Hematopoietic multipotent progenitor cell treated with erythropoietin and hydrocortisone succinate and interleukin-3 and kit ligand, for 17 days (in vitro differentiated cells): ENCODE measurements at regions not wholly inside any gene's neighbourhood (a gene's known extent, or its start where the extent isn't known, plus 50 kb on each side); places are given as distances from the start of the nearest gene placed in this dataset.
"Not testable (repeated sequence)": the region's sequence is repeated elsewhere in the genome, so short reads cannot be mapped to it uniquely, and the experiment has no call there.

Experiments used
- DNase-seq: peaks from one replicate; pipeline ENCODE4 v3.0.0-alpha.2; 2015; ENCODE audit warnings: low spot score

GRCh38 chr5:99901972-99902371 is 633.2 kb upstream of the FAM174A start:
- no peak for DNase-seq

DNA sequence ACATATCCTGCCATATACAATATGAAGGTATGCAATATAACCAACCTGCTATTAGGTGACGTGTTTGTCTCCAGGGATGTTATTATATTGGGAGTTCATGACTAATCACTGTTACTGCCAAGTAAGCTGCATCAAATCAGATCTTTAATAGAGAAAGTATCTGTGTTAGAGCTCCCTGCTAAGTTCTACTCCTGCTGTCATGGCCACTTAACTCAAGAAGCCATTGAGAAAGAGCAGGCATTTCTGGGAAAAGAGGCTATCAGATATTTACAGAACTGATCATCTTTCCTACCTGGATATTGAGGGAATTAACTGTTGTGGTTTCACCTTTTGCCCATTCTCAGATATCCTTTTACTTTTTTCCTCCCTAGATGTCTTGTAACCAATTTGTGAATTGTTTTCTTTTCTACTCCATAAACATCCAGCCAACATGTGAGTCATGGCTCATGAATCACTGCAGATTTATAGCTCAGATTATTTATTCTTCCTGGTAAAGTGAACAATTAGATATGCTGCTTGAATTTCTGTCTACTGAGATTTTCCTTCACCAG is 634.8 kb upstream of the FAM174A start:
- DNase-seq, result no peak

GRCh38 chr5:99879791-99880511 is 655.2 kb upstream of the FAM174A start:
- DNase-seq, result no peak

- no peak for DNase-seq
Observed at GRCh38 chr5:99878830-99879229, 656.3 kb upstream of the FAM174A start.

- DNase-seq, result no peak
Observed at GRCh38 chr5:99866740-99867139, 668.4 kb upstream of the FAM174A start.

DNA sequence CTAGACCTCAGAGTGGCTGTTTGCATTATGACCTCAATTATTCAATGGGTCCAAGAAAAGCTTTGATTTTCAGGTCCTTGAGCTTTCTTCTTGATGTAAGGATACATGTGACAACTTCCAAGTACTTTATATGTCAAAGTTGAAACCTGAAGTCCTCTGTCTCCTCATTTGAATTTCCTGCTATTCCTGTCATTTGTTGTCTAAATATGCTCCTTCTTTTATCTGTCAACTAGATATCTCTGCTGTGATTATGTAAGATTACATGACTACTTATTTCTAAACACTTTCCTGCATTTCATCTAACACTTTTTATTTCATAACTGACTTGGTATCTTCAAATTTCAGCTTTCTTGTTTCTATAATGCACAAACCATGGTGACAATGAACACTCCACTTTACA is 670.0 kb upstream of the FAM174A start:
- no peak for DNase-seq

GRCh38 chr5:99835791-99836190 is 699.4 kb upstream of the FAM174A start:
- no peak for DNase-seq

DNA sequence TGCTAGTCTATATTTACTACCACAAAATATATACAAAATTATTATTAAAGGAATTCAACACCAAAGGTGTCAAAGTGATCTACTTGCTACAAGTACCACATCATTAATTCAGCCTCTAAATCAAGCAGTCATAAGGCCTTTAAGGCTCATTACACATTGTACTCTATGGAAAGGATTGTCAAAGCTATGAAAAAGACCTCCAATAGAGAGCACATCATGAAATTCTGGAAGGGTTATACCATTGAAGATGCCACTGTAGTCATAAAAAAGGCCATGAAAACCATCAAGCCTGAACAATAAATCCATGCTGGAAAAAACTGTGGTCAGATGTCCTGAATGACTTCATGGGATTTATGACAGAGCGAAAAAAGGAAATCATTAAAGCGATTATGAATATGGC is 708.0 kb upstream of the FAM174A start:
- DNase-seq, result no peak

DNA sequence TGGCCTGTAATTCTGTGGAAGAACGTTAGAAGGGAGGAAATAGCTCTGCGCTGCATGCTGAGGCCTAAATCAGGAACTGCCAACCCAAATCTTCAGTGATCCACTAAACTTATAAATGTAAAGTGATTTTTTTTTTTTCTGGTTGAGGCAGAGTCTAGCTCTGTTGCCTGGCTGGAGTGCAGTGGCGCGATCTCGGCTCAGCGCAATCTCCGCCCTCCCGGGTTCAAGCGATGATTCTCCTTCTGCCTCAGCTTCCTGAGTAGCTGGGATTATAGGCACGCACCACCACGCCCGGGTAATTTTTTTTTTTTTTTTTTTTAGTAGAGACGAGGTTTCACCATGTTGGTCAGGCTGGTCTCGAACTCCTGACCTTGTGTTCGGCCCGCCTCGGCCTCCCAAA is 717.4 kb upstream of the FAM174A start:
- DNase-seq, result no peak

DNA sequence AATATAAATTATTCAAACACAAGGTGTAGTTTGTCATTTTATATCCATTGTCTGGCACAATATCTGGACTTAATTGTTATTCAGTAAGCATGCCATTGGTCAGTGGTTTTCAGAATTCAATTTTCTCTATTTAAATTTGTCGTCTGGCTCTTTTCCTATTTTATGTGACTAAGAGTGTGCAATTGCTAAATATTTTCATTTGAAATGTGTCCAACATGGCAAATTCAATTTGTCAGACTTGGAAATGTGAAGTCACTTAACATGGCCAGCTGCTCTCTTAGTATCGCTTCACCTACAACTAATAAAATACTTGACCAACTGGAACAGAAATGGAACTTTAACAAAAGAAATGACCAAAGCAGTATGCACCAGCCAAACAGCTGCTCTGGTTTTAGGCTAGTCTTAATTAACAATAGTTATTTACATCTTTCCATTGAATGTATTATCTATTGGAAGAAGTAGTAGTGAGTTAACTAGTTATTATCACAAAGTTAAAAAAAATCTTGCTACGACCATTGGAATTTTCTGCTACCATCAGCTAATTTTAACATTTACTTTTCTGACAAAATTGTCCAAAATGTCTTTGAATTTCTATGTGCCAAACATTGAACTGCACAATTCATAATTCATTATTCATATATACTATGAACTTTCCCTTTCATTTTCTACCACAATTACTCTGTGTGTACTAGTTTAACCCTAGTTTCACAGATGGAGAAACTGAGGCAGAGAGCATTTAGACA is 720.7 kb upstream of the FAM174A start:
- no peak for DNase-seq

DNA sequence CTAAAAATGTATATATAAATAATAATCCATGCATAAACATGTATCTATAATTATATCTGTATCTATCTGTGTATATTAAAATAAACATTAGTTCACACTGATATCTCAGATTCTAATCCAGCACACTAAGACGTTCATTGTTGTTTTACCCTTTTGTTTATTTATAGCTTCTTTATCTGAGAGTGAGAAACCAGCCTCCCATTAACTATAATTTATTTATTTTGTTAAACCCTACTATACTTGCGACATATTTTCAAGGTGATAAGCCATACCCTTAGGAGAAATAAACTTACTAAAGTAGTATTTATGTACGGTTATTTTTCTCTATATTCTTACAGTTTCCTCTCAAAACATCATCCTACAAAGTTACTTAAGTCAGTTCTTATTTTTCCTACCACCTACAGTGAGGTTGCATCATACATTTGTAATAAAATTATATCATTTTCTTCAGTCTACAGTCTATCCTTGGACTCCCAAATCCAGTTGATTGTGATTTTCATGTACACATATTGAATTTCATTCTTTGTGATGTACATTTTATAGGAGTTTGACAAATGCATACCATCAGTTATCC is 726.4 kb upstream of the FAM174A start:
- DNase-seq, result no peak

- DNase-seq, result no peak
Observed at GRCh38 chr5:99807346-99807745, 727.8 kb upstream of the FAM174A start.

DNA sequence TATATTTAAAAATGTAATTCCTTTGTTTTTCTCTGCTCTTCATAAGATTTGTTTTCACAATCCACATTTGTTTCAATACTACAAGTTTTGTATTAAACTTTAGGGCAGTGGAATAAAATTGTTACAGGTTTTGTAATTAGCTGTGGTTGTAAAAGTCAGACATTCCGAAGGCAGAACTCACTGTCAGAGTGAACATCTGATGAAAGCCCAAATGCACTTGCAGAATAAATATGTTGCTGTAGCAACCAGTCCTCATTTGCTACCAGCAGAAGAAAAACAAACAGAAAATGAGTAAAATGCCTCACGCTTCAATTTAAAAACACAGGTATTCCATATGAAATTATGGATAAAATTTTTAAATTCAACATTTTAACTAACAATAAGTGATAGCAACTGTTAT is 740.1 kb upstream of the FAM174A start:
- DNase-seq, result no peak

DNA sequence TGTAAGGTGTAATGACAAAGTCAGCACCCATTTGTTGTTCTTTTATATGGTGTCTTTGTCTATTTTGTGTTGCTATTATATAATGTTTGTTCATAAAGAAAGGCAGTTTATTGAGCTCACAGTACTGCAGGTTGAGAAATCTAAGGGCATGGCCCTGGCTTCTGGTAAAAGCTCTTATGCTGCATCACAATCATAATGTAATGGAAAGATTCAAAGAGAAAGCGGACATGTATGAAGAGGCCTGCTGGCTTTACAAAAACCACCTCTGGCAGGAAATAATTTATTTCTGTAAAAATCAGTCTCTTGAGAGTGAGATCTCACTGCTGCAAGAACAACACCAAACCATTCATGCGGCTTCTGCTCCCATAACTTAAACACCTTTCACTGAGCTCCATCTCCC is 746.7 kb upstream of the FAM174A start:
- no peak for DNase-seq

GRCh38 chr5:99775189-99775588 is 760.0 kb upstream of the FAM174A start:
- no peak for DNase-seq

DNA sequence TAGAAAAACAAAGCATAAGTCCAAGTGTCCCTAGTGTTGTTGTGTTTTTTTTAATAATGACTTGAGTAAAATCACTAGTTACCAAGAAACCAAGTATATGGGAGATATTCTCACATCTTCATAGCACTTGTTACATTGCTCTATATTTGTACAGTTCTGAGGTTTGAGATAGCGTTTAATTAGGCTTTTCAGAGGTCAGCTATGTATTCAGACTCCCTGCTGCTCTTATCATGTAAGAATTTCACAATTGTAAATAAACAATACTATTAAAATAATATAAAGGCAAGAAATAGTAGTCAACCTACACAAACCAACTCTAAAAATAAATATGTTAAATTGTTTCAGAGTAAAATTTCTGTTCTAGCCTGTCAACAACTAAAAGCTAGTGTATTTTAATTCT is 761.9 kb upstream of the FAM174A start:
- DNase-seq, result no peak

DNA sequence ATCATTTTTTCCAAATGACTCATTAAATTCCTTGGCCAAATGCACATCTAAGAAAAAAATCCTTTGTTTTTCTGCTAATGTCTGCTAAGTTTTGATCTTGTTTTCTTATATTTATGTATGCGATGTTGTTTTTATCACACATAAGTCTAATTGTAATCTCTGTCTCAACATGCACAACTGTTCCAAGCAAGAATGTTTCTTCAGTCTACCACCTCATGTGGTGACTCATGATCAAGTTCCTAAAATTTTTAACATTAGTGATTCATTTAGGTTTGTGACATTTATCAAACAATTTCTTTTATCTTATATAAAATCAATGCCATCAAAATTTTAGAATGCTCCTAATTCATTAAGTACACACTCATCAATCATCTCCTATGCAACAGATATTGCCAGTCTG is 763.9 kb upstream of the FAM174A start:
- no peak for DNase-seq

DNA sequence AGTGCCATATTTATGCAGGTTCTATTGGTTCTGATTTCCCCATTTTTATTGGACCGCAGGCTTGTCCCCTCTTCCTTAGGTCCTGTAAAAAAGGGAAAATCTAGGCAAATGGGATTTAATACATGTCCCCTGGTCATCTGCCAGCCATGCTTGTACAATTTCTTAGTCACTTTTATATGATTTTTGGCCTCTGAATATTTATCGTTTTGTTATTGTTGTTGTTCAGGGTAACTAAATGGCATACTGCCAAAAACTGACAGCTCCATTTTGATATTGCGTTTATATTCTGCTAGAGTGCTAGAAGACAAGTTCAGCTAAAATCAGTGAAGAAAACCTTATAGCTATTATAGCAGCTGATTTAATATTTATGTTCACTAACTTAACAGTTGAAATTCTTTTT is 770.2 kb upstream of the FAM174A start:
- DNase-seq, result no peak

- no peak for DNase-seq
Observed at GRCh38 chr5:99763021-99763774, 772.0 kb upstream of the FAM174A start.

GRCh38 chr5:99747342-99747741 is 787.8 kb upstream of the FAM174A start:
- no peak for DNase-seq

- not testable (repeated sequence) for DNase-seq
Observed at GRCh38 chr5:99733146-99733545, 802.0 kb upstream of the FAM174A start.

DNA sequence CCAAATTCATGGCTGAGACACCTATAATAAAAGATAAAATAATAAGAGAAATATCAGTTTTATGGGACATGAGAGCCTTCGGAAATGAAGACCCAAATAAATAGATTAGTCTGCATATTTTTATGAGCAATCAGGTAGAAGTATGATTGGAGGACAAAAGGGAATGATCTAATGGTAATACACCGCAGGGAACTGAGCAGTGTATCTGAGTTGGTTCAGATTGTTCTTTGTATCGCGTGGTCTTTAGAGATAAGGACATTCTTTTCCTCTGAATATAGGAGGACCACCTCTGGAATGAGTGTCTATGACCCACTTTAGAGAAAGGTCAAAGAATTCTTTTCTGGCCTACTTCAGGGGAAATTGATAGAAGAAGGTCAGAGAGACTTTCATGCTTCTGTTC is 801.8 kb upstream of the CHD1 start:
- DNase-seq, result not testable (repeated sequence)
